ENCODE measurements at regions not wholly inside any gene's neighbourhood (a gene's known extent, or its start where the extent isn't known, plus 50 kb on each side); places are given as distances from the start of the nearest gene placed in this dataset.
"Not testable (repeated sequence)": the region's sequence is repeated elsewhere in the genome, so short reads cannot be mapped to it uniquely, and the experiment has no call there.

GRCh38 chr17:31649302-31649701, 209.7 kb downstream of the COPRS start:
- H3K36me3 ChIP-seq (ENCODE audit: insufficient read depth, low read length) = no peaks in the 10 kb centered on the region
- 92% methylated on average over 3 of the region's 3 CpGs for WGBS

GRCh38 chr17:31647661-31648060, 211.4 kb downstream of the COPRS start:
- Histone ChIP-seq H3K4me3 (ENCODE audit: low read length) (no peak overlapping the region), H3K9me3 (ENCODE audit: insufficient read depth, low read depth, low read length) (peaks cover 29% of the 10 kb centered on the region), H3K36me3 (ENCODE audit: insufficient read depth, low read length) (no peaks in the 10 kb centered on the region), H3K9ac (ENCODE audit: low read depth, low read length) (no peak overlapping the region), H3K27ac (ENCODE audit: low read depth, low read length) (no peak overlapping the region), H3K4me1 (ENCODE audit: insufficient read depth, low read length) (no peaks in the 10 kb centered on the region), H3K27me3 (ENCODE audit: insufficient read depth, low read length) (no peaks in the 10 kb centered on the region)
- no CpG with 5 or more reads among the region's 1 CpG for WGBS

More at GRCh38 chr17:31649302-31649701, 209.7 kb downstream of the COPRS start:
- H3K4me1 ChIP-seq (ENCODE audit: insufficient read depth, low read length) = no peaks in the 10 kb centered on the region
- H3K27ac ChIP-seq (ENCODE audit: low read depth, low read length) = no peak overlapping the region
- H3K4me3 ChIP-seq (ENCODE audit: low read length) = no peak overlapping the region
- H3K9me3 ChIP-seq (ENCODE audit: insufficient read depth, low read depth, low read length) = peaks cover 24% of the 10 kb centered on the region
- H3K9ac ChIP-seq (ENCODE audit: low read depth, low read length) = no peak overlapping the region
- no peaks in the 10 kb centered on the region for H3K27me3 ChIP-seq (ENCODE audit: insufficient read depth, low read length)

- Histone ChIP-seq H3K36me3 (ENCODE audit: insufficient read depth, low read length) (no peaks in the 10 kb centered on the region), H3K27me3 (ENCODE audit: insufficient read depth, low read length) (no peaks in the 10 kb centered on the region), H3K4me1 (ENCODE audit: insufficient read depth, low read length) (no peaks in the 10 kb centered on the region), H3K4me3 (ENCODE audit: low read length) (no peak overlapping the region), H3K9ac (ENCODE audit: low read depth, low read length) (no peak overlapping the region), H3K27ac (ENCODE audit: low read depth, low read length) (no peak overlapping the region), H3K9me3 (ENCODE audit: insufficient read depth, low read depth, low read length) (peaks cover 29% of the 10 kb centered on the region)
- 91% methylated on average over 2 of the region's 2 CpGs for WGBS
Measured at GRCh38 chr17:31646642-31647041, 212.4 kb downstream of the COPRS start.

GRCh38 chr17:31645351-31645750, 213.7 kb downstream of the COPRS start:
- Histone ChIP-seq H3K4me1 (ENCODE audit: insufficient read depth, low read length) (no peaks in the 10 kb centered on the region), H3K27ac (ENCODE audit: low read depth, low read length) (no peak overlapping the region), H3K9ac (ENCODE audit: low read depth, low read length) (no peak overlapping the region), H3K36me3 (ENCODE audit: insufficient read depth, low read length) (no peaks in the 10 kb centered on the region), H3K9me3 (ENCODE audit: insufficient read depth, low read depth, low read length) (peaks cover 29% of the 10 kb centered on the region), H3K27me3 (ENCODE audit: insufficient read depth, low read length) (no peaks in the 10 kb centered on the region), H3K4me3 (ENCODE audit: low read length) (no peak overlapping the region)
- WGBS = 84% methylated on average over 3 of the region's 3 CpGs

DNA sequence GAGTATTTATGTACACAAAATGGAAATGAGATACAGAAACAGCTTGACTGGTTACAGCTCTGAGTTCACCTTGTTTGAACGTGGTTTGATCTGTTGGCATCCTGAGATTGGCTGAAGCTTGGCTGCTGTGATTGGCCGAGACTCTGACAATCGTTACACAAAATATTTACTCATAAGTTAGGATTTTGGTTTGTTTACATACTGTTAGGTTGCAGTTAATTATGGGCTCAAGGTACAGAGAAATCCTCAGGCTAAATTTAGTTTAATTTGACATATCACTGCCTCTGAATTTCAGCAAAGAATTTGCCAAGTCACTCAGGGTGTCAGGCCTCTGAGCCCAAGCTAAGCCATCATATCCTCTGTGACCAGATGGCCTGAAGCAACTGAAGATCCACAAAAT, 227.3 kb downstream of the COPRS start:
- Histone ChIP-seq H3K9me3 (ENCODE audit: insufficient read depth, low read depth, low read length) (peaks cover 8% of the 10 kb centered on the region; the same call in 1 of the 2 replicates), H3K4me1 (ENCODE audit: insufficient read depth, low read length) (no peaks in the 10 kb centered on the region), H3K27me3 (ENCODE audit: insufficient read depth, low read length) (no peaks in the 10 kb centered on the region), H3K9ac (ENCODE audit: low read depth, low read length) (no peak overlapping the region), H3K36me3 (ENCODE audit: insufficient read depth, low read length) (no peaks in the 10 kb centered on the region), H3K4me3 (ENCODE audit: low read length) (no peak overlapping the region), H3K27ac (ENCODE audit: low read depth, low read length) (no peak overlapping the region)
- 83% methylated on average over 2 of the region's 3 CpGs for WGBS

DNA sequence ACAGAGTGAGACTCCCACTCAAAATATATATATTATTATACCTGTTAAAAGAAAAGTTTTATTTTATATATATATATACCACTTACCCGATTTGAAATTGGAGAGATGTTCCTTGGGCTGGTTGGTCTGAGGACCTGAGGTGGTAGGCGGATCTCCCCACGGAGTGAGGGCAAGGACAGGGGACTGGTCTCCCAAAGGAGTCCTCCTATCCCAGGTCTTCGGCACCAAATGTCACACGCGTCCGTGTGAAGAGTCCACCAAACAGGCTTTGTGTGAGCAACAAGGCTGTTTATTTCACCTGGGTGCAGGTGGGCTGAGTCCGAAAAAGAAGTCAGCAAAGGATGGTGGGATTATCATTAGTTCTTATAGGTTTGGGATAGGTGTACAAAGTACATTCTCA, 228.2 kb downstream of the COPRS start:
- WGBS = 94% methylated on average over 8 of the region's 8 CpGs
- H3K9ac ChIP-seq (ENCODE audit: low read depth, low read length); H3K36me3 ChIP-seq (ENCODE audit: insufficient read depth, low read length); H3K4me1 ChIP-seq (ENCODE audit: insufficient read depth, low read length); H3K27ac ChIP-seq (ENCODE audit: low read depth, low read length); H3K27me3 ChIP-seq (ENCODE audit: insufficient read depth, low read length); H3K4me3 ChIP-seq (ENCODE audit: low read length): not testable (repeated sequence)
- H3K9me3 ChIP-seq (ENCODE audit: insufficient read depth, low read depth, low read length) = peaks cover 12% of the 10 kb centered on the region

- no peaks in the 10 kb centered on the region for H3K27me3 ChIP-seq (ENCODE audit: insufficient read depth, low read length)
- 89% methylated on average over 8 of the region's 8 CpGs for WGBS
Measured at GRCh38 chr17:31629696-31630470, 229.2 kb downstream of the COPRS start.

DNA sequence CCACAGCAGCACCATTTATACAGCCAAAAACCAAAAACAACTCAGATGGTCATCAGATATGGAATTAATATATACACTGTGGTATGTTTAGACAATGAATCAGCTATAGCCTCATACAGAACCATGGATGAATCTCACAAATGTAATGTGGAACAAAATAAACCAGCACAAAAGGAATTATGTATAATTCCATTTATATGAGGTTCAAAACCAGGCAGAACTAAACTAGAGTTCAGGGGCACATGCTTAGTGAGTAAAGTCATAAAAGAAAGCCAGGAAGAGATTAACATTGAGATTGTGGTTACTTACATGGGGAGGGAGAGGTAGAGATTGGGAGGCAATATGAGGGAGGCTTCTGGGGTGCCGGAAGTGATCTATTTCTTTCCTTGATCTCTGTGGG, 231.1 kb downstream of the COPRS start:
- Histone ChIP-seq H3K4me3 (ENCODE audit: low read length) (no peak overlapping the region), H3K4me1 (ENCODE audit: insufficient read depth, low read length) (no peaks in the 10 kb centered on the region), H3K36me3 (ENCODE audit: insufficient read depth, low read length) (no peaks in the 10 kb centered on the region), H3K27ac (ENCODE audit: low read depth, low read length) (no peak overlapping the region), H3K9ac (ENCODE audit: low read depth, low read length) (no peak overlapping the region), H3K27me3 (ENCODE audit: insufficient read depth, low read length) (no peaks in the 10 kb centered on the region), H3K9me3 (ENCODE audit: insufficient read depth, low read depth, low read length) (peaks cover 16% of the 10 kb centered on the region)
- 100% methylated on average over 1 of the region's 1 CpG for WGBS

More at GRCh38 chr17:31629696-31630470, 229.2 kb downstream of the COPRS start:
- Histone ChIP-seq H3K27ac (ENCODE audit: low read depth, low read length) (no peak overlapping the region), H3K36me3 (ENCODE audit: insufficient read depth, low read length) (no peaks in the 10 kb centered on the region), H3K9ac (ENCODE audit: low read depth, low read length) (no peak overlapping the region), H3K4me3 (ENCODE audit: low read length) (no peak overlapping the region), H3K4me1 (ENCODE audit: insufficient read depth, low read length) (no peaks in the 10 kb centered on the region), H3K9me3 (ENCODE audit: insufficient read depth, low read depth, low read length) (peaks cover 17% of the 10 kb centered on the region)

- no peaks in the 10 kb centered on the region for H3K27me3 ChIP-seq (ENCODE audit: insufficient read depth, low read length)
- no peaks in the 10 kb centered on the region for H3K4me1 ChIP-seq (ENCODE audit: insufficient read depth, low read length)
- H3K9ac ChIP-seq (ENCODE audit: low read depth, low read length) = no peak overlapping the region
- peaks cover 14% of the 10 kb centered on the region; the same call in 1 of the 2 replicates for H3K9me3 ChIP-seq (ENCODE audit: insufficient read depth, low read depth, low read length)
- WGBS = 100% methylated on average over 1 of the region's 1 CpG
- no peak overlapping the region for H3K4me3 ChIP-seq (ENCODE audit: low read length)
- H3K27ac ChIP-seq (ENCODE audit: low read depth, low read length) = no peak overlapping the region
- no peaks in the 10 kb centered on the region for H3K36me3 ChIP-seq (ENCODE audit: insufficient read depth, low read length)
Measured at GRCh38 chr17:31623990-31624389, 232.5 kb downstream of the RAB11FIP4 start.

DNA sequence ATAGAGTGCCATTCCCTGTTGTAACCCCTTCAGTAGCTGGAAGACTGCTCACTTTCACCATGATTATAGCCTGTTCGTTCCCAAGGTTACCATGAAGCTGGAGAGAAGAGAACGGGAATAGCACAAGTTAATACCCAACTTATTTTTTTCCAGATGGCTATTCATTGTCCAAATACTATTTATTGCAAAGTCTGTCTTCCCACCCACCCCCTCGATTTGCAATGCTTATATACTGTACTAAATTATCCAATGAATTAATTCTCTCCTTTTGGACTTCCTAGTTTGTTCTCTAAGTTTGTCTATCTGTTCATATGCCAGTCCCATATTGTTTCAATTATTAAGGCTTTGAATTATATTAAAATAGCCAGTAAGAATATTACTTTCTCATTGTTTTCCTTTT, 231.0 kb downstream of the RAB11FIP4 start:
- Histone ChIP-seq H3K9me3 (ENCODE audit: insufficient read depth, low read depth, low read length) (peaks cover 14% of the 10 kb centered on the region; the same call in 1 of the 2 replicates), H3K27me3 (ENCODE audit: insufficient read depth, low read length) (no peaks in the 10 kb centered on the region), H3K27ac (ENCODE audit: low read depth, low read length) (no peak overlapping the region), H3K4me3 (ENCODE audit: low read length) (no peak overlapping the region), H3K36me3 (ENCODE audit: insufficient read depth, low read length) (no peaks in the 10 kb centered on the region), H3K9ac (ENCODE audit: low read depth, low read length) (no peak overlapping the region), H3K4me1 (ENCODE audit: insufficient read depth, low read length) (no peaks in the 10 kb centered on the region)
- 94% methylated on average over 3 of the region's 3 CpGs for WGBS

DNA sequence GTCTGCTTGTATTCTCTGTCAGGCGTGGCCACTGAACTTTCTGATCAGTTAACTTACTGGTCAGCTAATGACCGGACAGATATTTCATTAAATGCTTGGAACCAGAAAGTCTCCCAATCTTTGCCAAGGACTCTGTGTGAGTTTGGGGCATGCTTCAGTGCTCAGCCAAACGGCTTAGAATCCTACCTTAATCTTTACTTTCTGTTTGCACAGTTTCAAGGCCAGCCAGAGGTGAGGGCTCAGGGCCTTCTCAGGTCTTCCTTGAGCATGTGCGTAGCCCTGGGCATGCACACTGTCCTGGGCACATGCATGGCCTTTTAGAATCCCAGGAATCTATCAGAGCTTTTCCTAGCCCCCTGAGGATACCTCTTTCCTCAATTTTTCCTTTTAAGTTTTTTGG, 230.1 kb downstream of the RAB11FIP4 start:
- no peaks in the 10 kb centered on the region for H3K27me3 ChIP-seq (ENCODE audit: insufficient read depth, low read length)
- H3K36me3 ChIP-seq (ENCODE audit: insufficient read depth, low read length) = no peaks in the 10 kb centered on the region
- no peak overlapping the region for H3K9ac ChIP-seq (ENCODE audit: low read depth, low read length)
- H3K27ac ChIP-seq (ENCODE audit: low read depth, low read length) = no peak overlapping the region
- WGBS = 89% methylated on average over 4 of the region's 4 CpGs
- no peaks in the 10 kb centered on the region for H3K4me1 ChIP-seq (ENCODE audit: insufficient read depth, low read length)
- peaks cover 12% of the 10 kb centered on the region; the same call in 1 of the 2 replicates for H3K9me3 ChIP-seq (ENCODE audit: insufficient read depth, low read depth, low read length)
- H3K4me3 ChIP-seq (ENCODE audit: low read length) = no peak overlapping the region

Measured in HUES64 (cell line).